Endothelial cell (in vitro differentiated cells): ENCODE measurements at regions not wholly inside any gene's neighbourhood (a gene's known extent, or its start where the extent isn't known, plus 50 kb on each side); places are given as distances from the start of the nearest gene placed in this dataset.
"Not testable (repeated sequence)": the region's sequence is repeated elsewhere in the genome, so short reads cannot be mapped to it uniquely, and the experiment has no call there.

Source experiments
- DNase-seq: peaks from one replicate; pipeline ENCODE4 v3.0.0; 2021; ENCODE audit warnings: low spot score
- H3K27ac Mint-ChIP-seq: one replicate; pipeline ENCODE4 v1.8.0; 2021; ENCODE audit warnings: mixed read lengths, inconsistent platforms; ENCODE audit not compliant: unreplicated experiment
- H3K27me3 Mint-ChIP-seq: one replicate; pipeline ENCODE4 v1.8.0; 2021; ENCODE audit warnings: mild to moderate bottlenecking, moderate library complexity, mixed read lengths, inconsistent platforms; ENCODE audit not compliant: unreplicated experiment
- H3K36me3 Mint-ChIP-seq: one replicate; pipeline ENCODE4 v1.8.0; 2021; ENCODE audit warnings: mild to moderate bottlenecking, low read depth, mixed read lengths, inconsistent platforms; ENCODE audit not compliant: unreplicated experiment
- H3K4me1 Mint-ChIP-seq: one replicate; pipeline ENCODE4 v1.8.0; 2021; ENCODE audit warnings: mild to moderate bottlenecking, mixed read lengths, inconsistent platforms; ENCODE audit not compliant: unreplicated experiment
- H3K4me3 Mint-ChIP-seq: one replicate; pipeline ENCODE4 v1.8.0; 2021; ENCODE audit warnings: mild to moderate bottlenecking, mixed read lengths, inconsistent platforms; ENCODE audit not compliant: unreplicated experiment
- H3K9me3 Mint-ChIP-seq: one replicate; pipeline ENCODE4 v1.8.0; 2021; ENCODE audit warnings: mixed read lengths, inconsistent platforms; ENCODE audit not compliant: unreplicated experiment
- CTCF ChIP-seq: fragments of 200-600 bp; sonication (generic); IDR thresholded peaks from one replicate; pipeline ENCODE4 v1.5.0; 2021; ENCODE audit warnings: antibody characterized with exemption; ENCODE audit not compliant: unreplicated experiment

GRCh38 chr7:93690021-93690420 lies 115.5 kb upstream of the CALCR start:
- Mint-ChIP-seq H3K27me3 (no peaks in the 10 kb centered on the region), H3K9me3 (no peaks in the 10 kb centered on the region)
- no peak for TF ChIP-seq CTCF

GRCh38 chr7:93678185-93678584 lies 103.7 kb upstream of the CALCR start:
- no peaks in the 10 kb centered on the region for H3K36me3 Mint-ChIP-seq
- TF ChIP-seq CTCF = no peak
- no peaks in the 10 kb centered on the region for H3K4me1 Mint-ChIP-seq
- H3K27me3 Mint-ChIP-seq = no peaks in the 10 kb centered on the region
- no peak for DNase-seq
- no peaks in the 10 kb centered on the region for H3K9me3 Mint-ChIP-seq
- no peak overlapping the region for H3K4me3 Mint-ChIP-seq
- H3K27ac Mint-ChIP-seq = no peak overlapping the region

More at GRCh38 chr7:93690021-93690420, 115.5 kb upstream of the CALCR start:
- no peaks in the 10 kb centered on the region for H3K36me3 Mint-ChIP-seq
- H3K4me1 Mint-ChIP-seq = no peaks in the 10 kb centered on the region
- no peak overlapping the region for H3K27ac Mint-ChIP-seq
- DNase-seq = no peak
- no peak overlapping the region for H3K4me3 Mint-ChIP-seq

GRCh38 chr7:93663561-93664299 lies 89.2 kb upstream of the CALCR start:
- Mint-ChIP-seq H3K4me1 (no peaks in the 10 kb centered on the region), H3K27ac (no peak overlapping the region), H3K36me3 (no peaks in the 10 kb centered on the region), H3K9me3 (no peaks in the 10 kb centered on the region), H3K27me3 (peaks cover 2% of the 10 kb centered on the region), H3K4me3 (no peak overlapping the region)
- no peak for TF ChIP-seq CTCF
- DNase-seq = no peak

GRCh38 chr7:93658163-93658562 lies 83.6 kb upstream of the CALCR start:
- not testable (repeated sequence) for H3K27ac Mint-ChIP-seq, H3K4me3 Mint-ChIP-seq, DNase-seq, H3K4me1 Mint-ChIP-seq, H3K9me3 Mint-ChIP-seq, H3K27me3 Mint-ChIP-seq, H3K36me3 Mint-ChIP-seq

- no peak overlapping the region for H3K27ac Mint-ChIP-seq
- no peak for DNase-seq
- TF ChIP-seq CTCF = no peak
- no peaks in the 10 kb centered on the region for H3K4me1 Mint-ChIP-seq
- no peaks in the 10 kb centered on the region for H3K27me3 Mint-ChIP-seq
- H3K36me3 Mint-ChIP-seq = no peaks in the 10 kb centered on the region
- H3K4me3 Mint-ChIP-seq = no peak overlapping the region
- no peaks in the 10 kb centered on the region for H3K9me3 Mint-ChIP-seq
These were observed 77.2 kb upstream of the CALCR start for GRCh38 chr7:93651603-93652159.
